A673 (cell line): ENCODE measurements at regions not wholly inside any gene's neighbourhood (a gene's known extent, or its start where the extent isn't known, plus 50 kb on each side); places are given as distances from the start of the nearest gene placed in this dataset.
A peak's percentile ranks its signal among the peaks of the same experiment; 100 is the strongest.

Source experiments
- BruUV-seq: library from RNA; stranded (reverse); fragments of 400-500 nt; replicated peaks from 2 replicates; lab custom pipeline; 2021; lab: Mats Ljungman, UMichigan
- CTCF ChIA-PET: fragments of 300-600 bp; sonication (Branson Sonifier 250); formaldehyde crosslinking; loops from one replicate; lab custom pipeline; 2022; ENCODE audit warnings: antibody characterized with exemption; lab: Charles Lee
- POLR2A ChIA-PET: fragments of 300-600 bp; sonication (Branson Sonifier 250); formaldehyde crosslinking; loops from one replicate; lab custom pipeline; 2022; ENCODE audit warnings: antibody characterized with exemption; ENCODE audit not compliant: low non-redundant PET; lab: Charles Lee
- DNase-seq: peaks from one replicate; pipeline ENCODE4 v3.0.0-alpha.2; 2015; ENCODE audit warnings: low spot score
- H3K27ac ChIP-seq: fragments of 200-600 bp; sonication (generic); 2 replicates; pipeline ENCODE4 v1.5.1; 2016; ENCODE audit warnings: mixed run types, low read depth, mild to moderate bottlenecking, mixed read lengths, antibody characterized with exemption, low read length; ENCODE audit not compliant: poor library complexity, severe bottlenecking
- H3K27me3 ChIP-seq: fragments of 200-600 bp; sonication (generic); replicated peaks from 2 replicates; pipeline ENCODE4 v1.6.1; 2017; ENCODE audit warnings: mixed run types, low read depth, mild to moderate bottlenecking, mixed read lengths, antibody characterized with exemption, low read length; ENCODE audit not compliant: insufficient read depth, poor library complexity
- H3K36me3 ChIP-seq: fragments of 200-600 bp; sonication (generic); 2 replicates; pipeline ENCODE4 v1.6.1; 2016; ENCODE audit warnings: mixed run types, mild to moderate bottlenecking, mixed read lengths, antibody characterized with exemption, low read length; ENCODE audit not compliant: insufficient read depth, poor library complexity, severe bottlenecking
- H3K4me1 ChIP-seq: fragments of 200-600 bp; sonication (generic); 2 replicates; pipeline ENCODE4 v1.6.1; 2017; ENCODE audit warnings: mixed run types, mild to moderate bottlenecking, mixed read lengths, antibody characterized with exemption, low read length; ENCODE audit not compliant: insufficient read depth, poor library complexity, severe bottlenecking
- H3K4me3 ChIP-seq: fragments of 200-600 bp; sonication (generic); 2 replicates; pipeline ENCODE4 v1.5.1; 2016; ENCODE audit warnings: low read depth, mixed run types, mild to moderate bottlenecking, mixed read lengths, low read length; ENCODE audit not compliant: poor library complexity, severe bottlenecking
- H3K9me3 ChIP-seq: fragments of 200-600 bp; sonication (generic); 2 replicates; pipeline ENCODE4 v1.6.1; 2016; ENCODE audit warnings: mixed run types, low read depth, mild to moderate bottlenecking, mixed read lengths, antibody characterized with exemption, low read length; ENCODE audit not compliant: poor library complexity, severe bottlenecking
- EZH2 ChIP-seq: fragments of 200-600 bp; sonication (generic); IDR thresholded peaks from 2 replicates; pipeline ENCODE4 v1.6.1; 2017; ENCODE audit warnings: borderline replicate concordance, low read depth, mild to moderate bottlenecking, mixed read lengths, antibody characterized with exemption, low read length; ENCODE audit not compliant: poor library complexity, severe bottlenecking
- intact Hi-C: fragments of 100-400 bp; cut with micrococcal nuclease; formaldehyde crosslinking; loops from one replicate; pipeline ENCODE4 v1.10.0; 2022; ENCODE audit not compliant: unreplicated experiment
- TF ChIP-seq, protein P1 (sequence below): fragments of 300-800, 200-600 bp; sonication (generic); conservative IDR thresholded peaks from 2 replicates; pipeline ENCODE4 v1.5.1; 2017; ENCODE audit warnings: low read depth, mild to moderate bottlenecking, antibody characterized with exemption, low read length, moderate library complexity, mixed read lengths

DNA sequence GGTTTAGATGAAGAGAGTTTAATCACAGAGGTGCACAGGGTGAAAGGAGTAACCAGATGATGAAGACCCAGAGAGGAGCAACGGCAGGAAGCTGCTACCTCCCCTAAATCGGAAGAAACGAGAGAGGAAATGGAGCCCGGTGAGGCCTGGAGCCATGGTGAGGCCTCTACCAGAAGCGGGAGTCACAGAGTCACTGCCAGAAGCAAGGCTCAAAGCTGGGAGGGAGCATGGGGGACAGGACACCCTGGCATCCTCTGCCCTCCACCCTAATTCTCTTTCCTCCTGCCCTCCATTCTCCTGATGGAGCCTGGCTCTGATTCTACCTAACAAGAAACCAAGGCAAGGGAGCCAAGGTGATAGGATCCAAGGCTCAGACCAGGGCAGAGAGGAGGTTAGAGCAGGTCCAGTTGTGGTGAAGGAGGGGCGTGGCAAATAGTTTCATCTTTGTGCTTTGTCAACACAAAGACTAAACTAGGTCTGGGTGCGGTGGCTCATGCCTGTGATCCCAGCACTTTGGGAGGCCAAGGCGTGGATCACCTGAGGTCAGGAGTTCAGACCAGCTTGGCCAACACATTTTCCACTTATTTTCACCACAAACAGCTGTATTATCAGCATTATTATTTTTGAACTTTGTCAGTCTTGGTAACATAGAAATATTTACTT is 134.4 kb upstream of the RAI14 start:
- POLR2A ChIA-PET: no interaction called here
- H3K4me1 ChIP-seq: no peaks in the 10 kb centered on the region
- H3K36me3 ChIP-seq: no peaks in the 10 kb centered on the region
- no peak overlapping the region for H3K27ac ChIP-seq
- H3K9me3 ChIP-seq: no peaks in the 10 kb centered on the region
- no peak overlapping the region for H3K4me3 ChIP-seq
- intact Hi-C loops: loop anchor here (5.0 kb wide), 1 partner anchor 136 kb away; the partner anchor contains the start of gene RAI14
- H3K27me3 ChIP-seq: no peaks in the 10 kb centered on the region
- TF ChIP-seq, protein P1, sequence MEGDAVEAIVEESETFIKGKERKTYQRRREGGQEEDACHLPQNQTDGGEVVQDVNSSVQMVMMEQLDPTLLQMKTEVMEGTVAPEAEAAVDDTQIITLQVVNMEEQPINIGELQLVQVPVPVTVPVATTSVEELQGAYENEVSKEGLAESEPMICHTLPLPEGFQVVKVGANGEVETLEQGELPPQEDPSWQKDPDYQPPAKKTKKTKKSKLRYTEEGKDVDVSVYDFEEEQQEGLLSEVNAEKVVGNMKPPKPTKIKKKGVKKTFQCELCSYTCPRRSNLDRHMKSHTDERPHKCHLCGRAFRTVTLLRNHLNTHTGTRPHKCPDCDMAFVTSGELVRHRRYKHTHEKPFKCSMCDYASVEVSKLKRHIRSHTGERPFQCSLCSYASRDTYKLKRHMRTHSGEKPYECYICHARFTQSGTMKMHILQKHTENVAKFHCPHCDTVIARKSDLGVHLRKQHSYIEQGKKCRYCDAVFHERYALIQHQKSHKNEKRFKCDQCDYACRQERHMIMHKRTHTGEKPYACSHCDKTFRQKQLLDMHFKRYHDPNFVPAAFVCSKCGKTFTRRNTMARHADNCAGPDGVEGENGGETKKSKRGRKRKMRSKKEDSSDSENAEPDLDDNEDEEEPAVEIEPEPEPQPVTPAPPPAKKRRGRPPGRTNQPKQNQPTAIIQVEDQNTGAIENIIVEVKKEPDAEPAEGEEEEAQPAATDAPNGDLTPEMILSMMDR: no peak
- no peak for TF ChIP-seq EZH2
- DNase-seq: no peak
- BruUV-seq: no TSS peak
- CTCF ChIA-PET: no interaction called here

DNA sequence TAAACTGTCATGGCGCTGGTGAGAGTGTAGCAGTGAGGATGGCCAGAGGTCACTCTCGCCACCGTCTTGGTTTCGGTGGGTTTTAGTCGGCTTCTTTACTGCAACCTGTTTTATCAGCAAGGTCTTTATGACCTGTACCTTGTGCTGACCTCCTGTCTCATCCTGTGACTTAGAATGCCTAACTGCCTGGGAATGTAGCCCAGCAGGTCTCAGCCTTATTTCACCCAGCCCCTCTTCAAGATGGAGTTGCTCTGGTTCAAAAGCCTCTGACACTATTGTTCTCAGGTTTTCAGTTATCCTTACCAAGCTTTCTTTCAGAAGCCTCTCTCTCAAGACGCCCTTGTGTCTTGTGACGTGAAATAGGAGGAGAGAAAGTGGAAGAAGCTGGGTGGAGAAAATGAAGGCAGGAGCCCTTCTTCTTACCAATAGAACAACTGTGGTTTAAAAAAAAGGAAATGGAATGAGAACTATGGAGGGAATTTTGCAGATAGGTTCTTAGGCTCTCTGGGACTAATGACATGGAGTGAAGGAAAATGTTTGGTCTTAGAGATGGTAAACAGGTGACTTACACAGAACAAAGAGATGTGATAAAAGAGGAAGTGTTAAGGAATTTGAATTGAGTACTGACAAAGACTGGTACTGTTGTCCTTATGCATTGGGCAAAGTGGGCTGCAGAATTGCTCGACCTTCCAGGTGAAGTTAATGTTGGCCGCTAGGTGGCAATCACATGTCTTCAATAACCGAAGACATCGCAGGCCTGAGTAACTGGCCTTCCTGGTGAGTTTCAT is 133.3 kb upstream of the RAI14 start:
- no peak overlapping the region for H3K27ac ChIP-seq
- intact Hi-C loops: loop anchor here (1.0 to 5.0 kb wide), 2 partner anchors 135 to 376 kb away; partner anchors contain the start of gene RAI14
- peak; percentile 78 for DNase-seq
- ChIA-PET CTCF (interaction anchor here (1.2 kb wide), 1 partner anchor 375 kb away, joined by 4 read pairs; no protein-coding TSS in a partner anchor), POLR2A (no interaction called here)
- H3K4me1 ChIP-seq: no peaks in the 10 kb centered on the region
- H3K9me3 ChIP-seq: no peaks in the 10 kb centered on the region
- no peaks in the 10 kb centered on the region for H3K36me3 ChIP-seq
- no peak for TF ChIP-seq EZH2
- TF ChIP-seq, protein P1: peak; percentile 84
- no TSS peak for BruUV-seq
- H3K4me3 ChIP-seq: no peak overlapping the region
- no peaks in the 10 kb centered on the region for H3K27me3 ChIP-seq

DNA sequence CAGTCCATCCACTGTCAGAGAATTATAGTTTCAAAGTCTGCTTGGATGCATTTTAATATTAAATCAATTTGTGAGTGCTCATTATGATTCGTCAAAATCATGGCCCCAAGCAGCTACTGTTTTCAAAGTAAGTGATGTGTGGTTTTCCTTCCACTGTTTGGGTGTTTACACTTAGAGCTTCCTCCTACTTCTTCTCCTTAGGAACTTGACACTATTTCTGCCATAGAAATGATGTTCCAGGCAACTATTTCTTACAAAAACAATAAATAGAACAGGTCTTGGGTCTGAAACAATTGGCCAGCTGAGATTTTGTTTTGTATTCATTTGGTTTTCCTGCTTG is 132.8 kb upstream of the RAI14 start:
- ChIA-PET CTCF (interaction anchor here (1.2 kb wide), 1 partner anchor 374 kb away, joined by 4 read pairs; no protein-coding TSS in a partner anchor), POLR2A (no interaction called here)
- Histone ChIP-seq H3K4me1 (no peaks in the 10 kb centered on the region), H3K4me3 (no peak overlapping the region), H3K9me3 (no peaks in the 10 kb centered on the region), H3K36me3 (no peaks in the 10 kb centered on the region), H3K27me3 (no peaks in the 10 kb centered on the region), H3K27ac (no peak overlapping the region)
- no peak for TF ChIP-seq EZH2
- TF ChIP-seq, protein P1: no peak
- no TSS peak for BruUV-seq
- DNase-seq: no peak
- intact Hi-C loops: loop anchor here (1.0 to 5.0 kb wide), 2 partner anchors 134 to 375 kb away; partner anchors contain the start of gene RAI14
